ENCODE measurements at regions not wholly inside any gene's neighbourhood (a gene's known extent, or its start where the extent isn't known, plus 50 kb on each side); places are given as distances from the start of the nearest gene placed in this dataset.
"Not testable (repeated sequence)": the region's sequence is repeated elsewhere in the genome, so short reads cannot be mapped to it uniquely, and the experiment has no call there.

GRCh38 chr12:18794000-18794399 lies 56.1 kb downstream of the CAPZA3 start:
- no peak for DNase-seq

GRCh38 chr12:18797604-18798003 lies 59.7 kb downstream of the CAPZA3 start:
- no peak for DNase-seq

- no peak for DNase-seq
These were observed 60.8 kb downstream of the CAPZA3 start for GRCh38 chr12:18798535-18799361.

- no peak for DNase-seq
These were observed 61.6 kb downstream of the CAPZA3 start for GRCh38 chr12:18799561-18799960.

GRCh38 chr12:18805516-18806248 lies 67.8 kb downstream of the CAPZA3 start:
- DNase-seq, result no peak

- DNase-seq, result no peak
These were observed 69.8 kb downstream of the CAPZA3 start for GRCh38 chr12:18807714-18808113.

GRCh38 chr12:18808221-18808620 lies 70.3 kb downstream of the CAPZA3 start:
- no peak for DNase-seq

- DNase-seq, result no peak
These were observed 72.8 kb downstream of the CAPZA3 start for GRCh38 chr12:18810537-18811253.

- no peak for DNase-seq
These were observed 73.4 kb downstream of the CAPZA3 start for GRCh38 chr12:18811273-18811672.

- no peak for DNase-seq
These were observed 75.8 kb downstream of the CAPZA3 start for GRCh38 chr12:18813753-18814152.

GRCh38 chr12:18818579-18819268 lies 80.8 kb downstream of the CAPZA3 start:
- DNase-seq, result no peak

GRCh38 chr12:18819484-18819883 lies 81.6 kb downstream of the CAPZA3 start:
- no peak for DNase-seq

- no peak for DNase-seq
These were observed 85.5 kb downstream of the CAPZA3 start for GRCh38 chr12:18823461-18823860.

GRCh38 chr12:18824287-18824686 lies 86.4 kb downstream of the CAPZA3 start:
- DNase-seq, result no peak

- DNase-seq, result no peak
These were observed 87.2 kb downstream of the CAPZA3 start for GRCh38 chr12:18825138-18825537.

GRCh38 chr12:18827913-18828312 lies 90.0 kb downstream of the CAPZA3 start:
- DNase-seq, result no peak

GRCh38 chr12:18828483-18828882 lies 90.6 kb downstream of the CAPZA3 start:
- DNase-seq, result no peak

GRCh38 chr12:18828987-18829386 lies 91.1 kb downstream of the CAPZA3 start:
- DNase-seq, result no peak

GRCh38 chr12:18832932-18833331 lies 95.0 kb downstream of the CAPZA3 start:
- DNase-seq, result not testable (repeated sequence)

GRCh38 chr12:18837025-18837424 lies 99.1 kb downstream of the CAPZA3 start:
- DNase-seq, result no peak

- no peak for DNase-seq
These were observed 99.6 kb downstream of the CAPZA3 start for GRCh38 chr12:18837505-18837904.

GRCh38 chr12:18840997-18841396 lies 103.1 kb downstream of the CAPZA3 start:
- DNase-seq, result not testable (repeated sequence)

GRCh38 chr12:18849080-18849479 lies 111.2 kb downstream of the CAPZA3 start:
- DNase-seq, result no peak
